ENCODE measurements at regions not wholly inside any gene's neighbourhood (a gene's known extent, or its start where the extent isn't known, plus 50 kb on each side); places are given as distances from the start of the nearest gene placed in this dataset.
"Not testable (repeated sequence)": the region's sequence is repeated elsewhere in the genome, so short reads cannot be mapped to it uniquely, and the experiment has no call there.

- no peak for DNase-seq (ENCODE audit: low read depth, low spot score)
Observed at GRCh38 chr13:86052141-86052540, 252.9 kb upstream of the SLITRK6 start.

GRCh38 chr13:86051134-86052103 is 252.2 kb upstream of the SLITRK6 start:
- peak; percentile 29 for DNase-seq (ENCODE audit: low read depth, low spot score)
- H3K27ac ChIP-seq, result no peak overlapping the region

More at GRCh38 chr13:86052141-86052540, 252.9 kb upstream of the SLITRK6 start:
- H3K27ac ChIP-seq, result no peak overlapping the region

GRCh38 chr13:86038490-86038889 is 239.3 kb upstream of the SLITRK6 start:
- DNase-seq (ENCODE audit: low read depth, low spot score), result no peak
- H3K27ac ChIP-seq, result no peak overlapping the region

- H3K27ac ChIP-seq, result no peak overlapping the region
- DNase-seq (ENCODE audit: low read depth, low spot score), result peak; percentile 5
Observed at GRCh38 chr13:86020351-86021002, 221.3 kb upstream of the SLITRK6 start.

DNA sequence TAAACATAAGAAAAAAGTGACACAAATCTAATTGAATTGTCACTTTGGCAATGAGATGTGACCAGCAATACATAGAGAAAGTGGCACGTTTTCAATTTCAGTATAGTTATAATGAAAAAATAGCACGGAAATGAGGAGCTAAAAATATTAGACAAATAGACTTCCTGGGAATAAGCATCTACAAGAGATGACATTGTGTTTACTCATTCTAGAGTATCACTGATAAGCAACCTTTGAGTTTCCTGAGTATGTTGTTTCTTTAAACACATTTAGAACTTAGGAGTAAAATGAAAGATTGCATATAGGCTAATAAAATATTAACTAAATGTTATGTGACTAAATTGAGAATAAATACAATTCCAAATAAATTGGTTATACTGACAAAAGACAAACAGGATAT is 207.1 kb upstream of the SLITRK6 start:
- no peak overlapping the region for H3K27ac ChIP-seq
- DNase-seq (ENCODE audit: low read depth, low spot score), result no peak

DNA sequence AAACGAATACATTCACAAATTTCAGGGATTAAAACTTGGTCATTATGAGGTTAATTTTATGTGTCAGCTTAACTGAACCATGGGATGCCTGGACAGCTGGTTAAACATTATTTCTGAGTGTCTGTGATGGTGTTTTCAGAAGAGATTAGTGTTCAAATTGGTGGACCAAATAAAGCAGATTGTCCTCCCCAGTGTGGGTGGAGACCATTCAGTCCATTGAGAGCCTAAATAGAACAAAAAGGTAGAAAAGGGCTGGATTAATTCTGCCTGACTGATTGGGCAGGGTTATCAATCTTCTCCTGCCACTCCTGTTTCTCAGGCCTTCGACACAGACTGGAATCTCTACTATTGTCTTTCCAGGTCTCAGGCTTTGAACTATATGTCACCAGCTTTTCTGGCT is 203.8 kb upstream of the SLITRK6 start:
- no peak overlapping the region for H3K27ac ChIP-seq
- no peak for DNase-seq (ENCODE audit: low read depth, low spot score)

DNA sequence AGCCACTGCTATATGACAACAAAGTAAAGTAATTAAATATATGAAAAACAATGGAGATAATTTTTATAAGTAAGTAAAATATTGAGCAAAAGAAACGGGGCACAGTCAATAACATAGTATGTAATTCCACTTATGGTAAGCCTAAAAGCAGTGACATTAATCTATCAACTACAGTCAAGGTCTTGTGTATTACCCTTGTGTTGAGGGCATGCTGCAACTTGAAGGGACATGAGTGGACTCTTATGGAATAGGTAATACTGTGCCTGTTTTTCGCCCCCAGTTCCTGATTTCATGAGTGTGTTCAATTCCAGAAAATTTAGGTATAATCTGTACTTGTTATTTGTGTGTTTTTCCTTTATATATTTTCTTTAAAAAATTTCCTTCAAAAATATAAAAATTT is 201.3 kb upstream of the SLITRK6 start:
- H3K27ac ChIP-seq, result no peak overlapping the region
- DNase-seq (ENCODE audit: low read depth, low spot score), result no peak

GRCh38 chr13:85997587-85997986 is 198.4 kb upstream of the SLITRK6 start:
- no peak for DNase-seq (ENCODE audit: low read depth, low spot score)

GRCh38 chr13:85995788-85996418 is 196.7 kb upstream of the SLITRK6 start:
- DNase-seq (ENCODE audit: low read depth, low spot score), result no peak

More at GRCh38 chr13:85997587-85997986, 198.4 kb upstream of the SLITRK6 start:
- no peak overlapping the region for H3K27ac ChIP-seq

GRCh38 chr13:85993567-85993966 is 194.3 kb upstream of the SLITRK6 start:
- H3K27ac ChIP-seq, result no peak overlapping the region
- DNase-seq (ENCODE audit: low read depth, low spot score), result no peak

More at GRCh38 chr13:85995788-85996418, 196.7 kb upstream of the SLITRK6 start:
- no peak overlapping the region for H3K27ac ChIP-seq

- H3K27ac ChIP-seq, result no peak overlapping the region
- no peak for DNase-seq (ENCODE audit: low read depth, low spot score)
Observed at GRCh38 chr13:85990397-85990796, 191.2 kb upstream of the SLITRK6 start.

- H3K27ac ChIP-seq, result no peak overlapping the region
- no peak for DNase-seq (ENCODE audit: low read depth, low spot score)
Observed at GRCh38 chr13:85985797-85986196, 186.6 kb upstream of the SLITRK6 start.

DNA sequence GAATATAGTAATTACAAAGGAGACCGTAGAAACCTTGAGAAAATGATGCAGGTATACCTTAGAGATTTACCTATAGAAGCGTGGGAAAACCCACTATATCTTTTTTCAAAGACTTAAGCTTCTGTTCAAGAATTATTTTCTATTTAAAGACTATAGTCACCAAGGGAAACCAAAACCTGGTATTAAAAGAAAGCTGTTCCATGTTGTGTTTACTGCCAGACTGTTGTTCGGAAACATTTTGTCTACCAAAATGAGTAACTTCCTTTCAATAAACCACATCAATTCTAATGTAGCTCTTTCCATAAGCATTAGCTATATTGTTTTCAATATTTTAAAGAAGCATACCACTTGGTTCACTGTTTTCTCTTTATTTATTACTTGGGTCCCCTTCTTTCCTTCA is 182.9 kb upstream of the SLITRK6 start:
- no peak for DNase-seq (ENCODE audit: low read depth, low spot score)

GRCh38 chr13:85980447-85980846 is 181.2 kb upstream of the SLITRK6 start:
- DNase-seq (ENCODE audit: low read depth, low spot score); H3K27ac ChIP-seq: not testable (repeated sequence)

More for the DNA sequence above, 182.9 kb upstream of the SLITRK6 start:
- H3K27ac ChIP-seq, result no peak overlapping the region

DNA sequence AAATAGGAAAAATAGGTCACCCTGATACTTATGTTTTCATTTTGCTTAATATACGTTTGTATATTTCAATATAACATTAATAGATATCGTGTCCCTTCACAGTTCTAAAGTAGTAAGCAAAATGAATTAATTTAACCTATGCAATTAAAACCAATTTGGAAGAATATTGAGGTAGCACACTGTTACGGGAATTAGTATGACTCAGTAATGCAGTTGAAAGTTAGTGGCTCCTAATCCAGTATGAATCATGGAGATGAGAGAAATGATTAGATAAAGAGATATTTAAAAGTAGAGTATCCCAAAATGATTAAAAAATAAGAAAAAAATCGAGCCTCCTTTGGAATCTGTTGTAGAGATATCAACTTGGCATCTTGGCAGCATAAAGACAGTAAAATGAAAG is 177.0 kb upstream of the SLITRK6 start:
- no peak for DNase-seq (ENCODE audit: low read depth, low spot score)
- no peak overlapping the region for H3K27ac ChIP-seq

- no peak overlapping the region for H3K27ac ChIP-seq
- DNase-seq (ENCODE audit: low read depth, low spot score), result no peak
Observed at GRCh38 chr13:85974608-85975366, 175.6 kb upstream of the SLITRK6 start.

GRCh38 chr13:85970727-85971126 is 171.5 kb upstream of the SLITRK6 start:
- no peak for DNase-seq (ENCODE audit: low read depth, low spot score)
- H3K27ac ChIP-seq, result no peak overlapping the region

GRCh38 chr13:85969331-85969730 is 170.1 kb upstream of the SLITRK6 start:
- H3K27ac ChIP-seq, result no peak overlapping the region
- no peak for DNase-seq (ENCODE audit: low read depth, low spot score)

GRCh38 chr13:85935868-85936467 is 136.7 kb upstream of the SLITRK6 start:
- H3K27ac ChIP-seq, result no peak overlapping the region
- no peak for DNase-seq (ENCODE audit: low read depth, low spot score)

GRCh38 chr13:85930108-85930507 is 130.9 kb upstream of the SLITRK6 start:
- no peak overlapping the region for H3K27ac ChIP-seq
- DNase-seq (ENCODE audit: low read depth, low spot score), result no peak
